Ishikawa (cell line): ENCODE measurements at regions not wholly inside any gene's neighbourhood (a gene's known extent, or its start where the extent isn't known, plus 50 kb on each side); places are given as distances from the start of the nearest gene placed in this dataset.

ENCODE experiments used
- CEBPB ChIP-seq: IDR thresholded peaks from 2 replicates; pipeline ENCODE4 v1.6.1; 2012
- CREB1 ChIP-seq: IDR thresholded peaks from 2 replicates; pipeline ENCODE4 v1.6.1; 2012; ENCODE audit warnings: low read depth
- EGR1 ChIP-seq: IDR thresholded peaks from 2 replicates; pipeline ENCODE4 v1.6.1; 2012
- EP300 ChIP-seq: IDR thresholded peaks from 2 replicates; pipeline ENCODE4 v1.6.1; 2012; ENCODE audit warnings: borderline replicate concordance
- FOXM1 ChIP-seq: IDR thresholded peaks from 2 replicates; pipeline ENCODE4 v1.6.1; 2012; ENCODE audit warnings: low read depth, borderline replicate concordance
- MAX ChIP-seq: IDR thresholded peaks from 2 replicates; pipeline ENCODE4 v1.6.1; 2012
- RAD21 ChIP-seq: IDR thresholded peaks from 2 replicates; pipeline ENCODE4 v1.6.1; 2012; ENCODE audit warnings: low read depth
- REST ChIP-seq: IDR thresholded peaks from 2 replicates; pipeline ENCODE4 v1.6.1; 2012; ENCODE audit warnings: low read depth, mild to moderate bottlenecking
- TAF1 ChIP-seq: IDR thresholded peaks from 2 replicates; pipeline ENCODE4 v1.6.1; 2012; ENCODE audit warnings: low read depth, mild to moderate bottlenecking
- TCF12 ChIP-seq: IDR thresholded peaks from 2 replicates; pipeline ENCODE4 v1.6.1; 2012; ENCODE audit warnings: low read depth
- TEAD4 ChIP-seq: IDR thresholded peaks from 2 replicates; pipeline ENCODE4 v1.6.1; 2012
- USF1 ChIP-seq: IDR thresholded peaks from 2 replicates; pipeline ENCODE4 v1.6.1; 2012
- YY1 ChIP-seq: IDR thresholded peaks from 2 replicates; pipeline ENCODE4 v1.6.1; 2012; ENCODE audit warnings: low read depth

- TF ChIP-seq EP300 (no peak), TAF1 (no peak), REST (no peak), FOXM1 (no peak), MAX (no peak), EGR1 (no peak), YY1 (no peak), TCF12 (no peak), USF1 (no peak), TEAD4 (no peak), RAD21 (no peak), CREB1 (no peak), CEBPB (no peak)
Measured at GRCh38 chr4:183580849-183581248, 76.0 kb downstream of the ING2 start.
